AG08396 (cell line): ENCODE measurements at regions not wholly inside any gene's neighbourhood (a gene's known extent, or its start where the extent isn't known, plus 50 kb on each side); places are given as distances from the start of the nearest gene placed in this dataset.

ENCODE experiments used
- DNase-seq: peaks from one replicate; pipeline ENCODE4 v3.0.0; 2012; ENCODE audit warnings: low spot score, mixed read lengths

GRCh38 chr5:10849278-10849677 is 88.2 kb upstream of the DAP start:
- DNase-seq, result no peak

- no peak for DNase-seq
These were observed 83.0 kb upstream of the DAP start for GRCh38 chr5:10844016-10844415.

- DNase-seq, result no peak
These were observed 81.8 kb upstream of the DAP start for GRCh38 chr5:10842823-10843222.

GRCh38 chr5:10839916-10840599 is 79.0 kb upstream of the DAP start:
- no peak for DNase-seq

GRCh38 chr5:10839118-10839517 is 78.1 kb upstream of the DAP start:
- DNase-seq, result no peak

GRCh38 chr5:10838038-10838437 is 77.0 kb upstream of the DAP start:
- no peak for DNase-seq

GRCh38 chr5:10836986-10837385 is 76.0 kb upstream of the DAP start:
- DNase-seq, result no peak

- no peak for DNase-seq
These were observed 73.7 kb upstream of the DAP start for GRCh38 chr5:10834695-10835094.

- DNase-seq, result peak; percentile 21
These were observed 72.0 kb upstream of the DAP start for GRCh38 chr5:10832987-10833386.

GRCh38 chr5:10832421-10832820 is 71.4 kb upstream of the DAP start:
- no peak for DNase-seq

- peak; percentile 81 for DNase-seq
These were observed 70.4 kb upstream of the DAP start for GRCh38 chr5:10831419-10831818.

- DNase-seq, result no peak
These were observed 67.2 kb upstream of the DAP start for GRCh38 chr5:10828241-10828640.

- DNase-seq, result no peak
These were observed 66.5 kb upstream of the DAP start for GRCh38 chr5:10827571-10827970.

GRCh38 chr5:10826971-10827370 is 65.9 kb upstream of the DAP start:
- no peak for DNase-seq

GRCh38 chr5:10825897-10826644 is 65.0 kb upstream of the DAP start:
- no peak for DNase-seq

GRCh38 chr5:10812218-10812617 is 51.2 kb upstream of the DAP start:
- no peak for DNase-seq
